ENCODE measurements at regions not wholly inside any gene's neighbourhood (a gene's known extent, or its start where the extent isn't known, plus 50 kb on each side); places are given as distances from the start of the nearest gene placed in this dataset.

GRCh38 chr20:12276011-12276673, 358.4 kb downstream of the BTBD3 start:
- 100% methylated on average over 1 of the region's 1 CpG for WGBS (ENCODE audit: insufficient coverage)
- Histone ChIP-seq H3K79me2 (ENCODE audit: insufficient read depth, low read length) (no peaks in the 10 kb centered on the region), H3K4me3 (replicated peaks in 1 of 3; ENCODE audit: low read depth in 2 of 3, low read length in 3 of 3) (no peak overlapping the region), H4K20me1 (ENCODE audit: insufficient read depth, low read length) (no peaks in the 10 kb centered on the region), H2AFZ (ENCODE audit: insufficient read depth, low read depth, low read length, poor library complexity, severe bottlenecking) (no peak overlapping the region), H3K27ac (ENCODE audit: low read depth in 1 of 2, low read length in 2 of 2) (no peak overlapping the region), H3K4me2 (replicated peaks; ENCODE audit: extremely low read depth, low read length, poor library complexity, severe bottlenecking) (no peak overlapping the region), H3K9me3 (replicated peaks in 1 of 2; ENCODE audit: control insufficient read depth in 1 of 2, insufficient read depth in 1 of 2, low read length in 2 of 2) (no peaks in the 10 kb centered on the region), H3K9ac (ENCODE audit: insufficient read depth, low read length, poor library complexity, severe bottlenecking) (no peak overlapping the region), H3K27me3 (ENCODE audit: control insufficient read depth in 2 of 2, insufficient read depth in 2 of 2, low read length in 2 of 2) (no peaks in the 10 kb centered on the region), H3K4me1 (ENCODE audit: control insufficient read depth in 1 of 2, insufficient read depth in 2 of 2, low read length in 2 of 2) (no peaks in the 10 kb centered on the region), H3K36me3 (replicated peaks in 1 of 2; ENCODE audit: control insufficient read depth in 1 of 2, insufficient read depth in 2 of 2, low read length in 2 of 2) (no peaks in the 10 kb centered on the region)
- no peak overlapping the region for H3K4me3 Mint-ChIP-seq
- DNase-seq: no peak
- no peaks in the 10 kb centered on the region for H3K36me3 Mint-ChIP-seq
- H3K9me3 Mint-ChIP-seq: peaks cover 0 to 8% (median 2%) of the 10 kb centered on the region in 7 donors
- no peak for TF ChIP-seq CTCF (IDR thresholded peaks at IDR 0.05)
- peaks cover 0 to 3% (median 1%) of the 10 kb centered on the region in 3 donors for H3K27me3 Mint-ChIP-seq (ENCODE audit: low read depth in 3 of 3)
- H3K4me1 Mint-ChIP-seq: no peaks in the 10 kb centered on the region
- H3K27ac Mint-ChIP-seq: no peak overlapping the region
- intact Hi-C loops (cut with micrococcal nuclease): no loop called here

GRCh38 chr20:12287575-12287974, 369.9 kb downstream of the BTBD3 start:
- intact Hi-C loops (cut with micrococcal nuclease): no loop called here
- Mint-ChIP-seq H3K27me3 (ENCODE audit: low read depth in 3 of 3) (peaks cover 0 to 3% (median 2%) of the 10 kb centered on the region in 3 donors), H3K36me3 (no peaks in the 10 kb centered on the region), H3K27ac (no peak overlapping the region), H3K9me3 (peaks cover 0 to 16% (median 3%) of the 10 kb centered on the region in 7 donors), H3K4me3 (no peak overlapping the region), H3K4me1 (no peaks in the 10 kb centered on the region)
- peaks cover 0 to 6% of the 10 kb centered on the region in 2 donors for H3K9me3 ChIP-seq (replicated peaks in 1 of 2; ENCODE audit: control insufficient read depth in 1 of 2, insufficient read depth in 1 of 2, low read length in 2 of 2)
- no CpG with 5 or more reads among the region's 2 CpGs for WGBS (ENCODE audit: insufficient coverage)
- H3K9ac ChIP-seq (ENCODE audit: insufficient read depth, low read length, poor library complexity, severe bottlenecking): no peak overlapping the region
- no peaks in the 10 kb centered on the region for H3K36me3 ChIP-seq (replicated peaks in 1 of 2; ENCODE audit: control insufficient read depth in 1 of 2, insufficient read depth in 2 of 2, low read length in 2 of 2)
- H2AFZ ChIP-seq (ENCODE audit: insufficient read depth, low read depth, low read length, poor library complexity, severe bottlenecking): no peak overlapping the region
- H3K79me2 ChIP-seq (ENCODE audit: insufficient read depth, low read length): no peaks in the 10 kb centered on the region
- no peak overlapping the region for H3K4me2 ChIP-seq (replicated peaks; ENCODE audit: extremely low read depth, low read length, poor library complexity, severe bottlenecking)
- H3K27me3 ChIP-seq (ENCODE audit: control insufficient read depth in 2 of 2, insufficient read depth in 2 of 2, low read length in 2 of 2): no peaks in the 10 kb centered on the region
- H3K4me1 ChIP-seq (ENCODE audit: control insufficient read depth in 1 of 2, insufficient read depth in 2 of 2, low read length in 2 of 2): no peaks in the 10 kb centered on the region
- DNase-seq: no peak
- H4K20me1 ChIP-seq (ENCODE audit: insufficient read depth, low read length): no peaks in the 10 kb centered on the region
- no peak for TF ChIP-seq CTCF (IDR thresholded peaks at IDR 0.05)
- no peak overlapping the region for H3K27ac ChIP-seq (ENCODE audit: low read depth in 1 of 2, low read length in 2 of 2)
- H3K4me3 ChIP-seq (replicated peaks in 1 of 3; ENCODE audit: low read depth in 2 of 3, low read length in 3 of 3): no peak overlapping the region

Data from CD14-positive monocyte (primary cell).